T47D (cell line): ENCODE measurements at regions not wholly inside any gene's neighbourhood (a gene's known extent, or its start where the extent isn't known, plus 50 kb on each side); places are given as distances from the start of the nearest gene placed in this dataset.

ENCODE experiments used
- DNase-seq, 2 experiments: peaks; one replicate each; pipeline versions ENCODE4 v3.0.0 to v3.0.0-alpha.2; 2011 to 2012; ENCODE audit warnings: low read depth in 1 of 2, low spot score in 1 of 2
- JUND ChIP-seq: IDR thresholded peaks from 2 replicates; pipeline ENCODE4 v1.6.1; 2012; ENCODE audit warnings: low read depth
- in situ Hi-C: cut with HindIII; loops from 2 replicates; pipeline ENCODE4 v1.10.0; 2016; ENCODE audit warnings: low sequenced_read_pairs, low pct_unique_long_range_greater_than_20kb

DNA sequence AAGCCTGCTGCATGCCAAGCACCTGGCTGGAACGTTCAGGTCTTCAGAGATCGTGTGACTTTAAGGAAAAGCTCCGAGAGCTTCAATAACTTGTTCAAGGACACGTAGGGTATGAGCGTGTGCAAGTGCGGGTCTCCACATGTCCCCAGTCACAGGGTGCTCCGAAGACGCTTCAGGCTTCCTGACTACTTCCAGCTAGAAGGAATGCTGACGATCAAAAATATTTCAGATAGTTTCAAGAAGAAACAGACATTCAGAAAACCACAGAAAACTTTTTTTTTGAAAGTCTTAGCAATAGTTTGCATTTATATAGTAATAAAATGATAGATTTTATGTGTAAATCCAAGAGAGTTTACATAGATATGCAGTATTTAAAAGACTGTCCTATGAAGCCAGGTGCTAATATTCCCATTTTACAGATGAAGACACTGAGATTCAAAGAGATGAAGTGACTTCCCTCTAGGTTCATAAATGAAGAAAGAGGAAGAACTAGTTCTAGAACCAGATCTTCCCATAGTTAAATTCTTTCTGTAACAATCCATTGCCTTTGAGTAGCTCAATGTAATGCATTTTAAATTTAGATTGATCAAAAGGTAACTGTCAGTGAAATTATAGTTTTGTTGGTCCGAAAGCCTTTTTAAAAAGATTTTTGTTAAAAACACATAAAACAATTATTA, 247.6 kb downstream of the MYLK4 start:
- no peak for TF ChIP-seq JUND
- no peak for DNase-seq
- in situ Hi-C loops = no loop called here

GRCh38 chr6:2502096-2502997, 248.4 kb downstream of the MYLK4 start:
- in situ Hi-C loops = no loop called here
- TF ChIP-seq JUND = no peak
- peak in 1 of 2 experiments; percentile 20 for DNase-seq

GRCh38 chr6:2497922-2498623, 252.6 kb downstream of the MYLK4 start:
- TF ChIP-seq JUND = no peak
- DNase-seq = no peak
- in situ Hi-C loops = no loop called here

- in situ Hi-C loops = no loop called here
- no peak for TF ChIP-seq JUND
- no peak for DNase-seq
Measured at GRCh38 chr6:2496291-2496690, 250.9 kb upstream of the GMDS start.

DNA sequence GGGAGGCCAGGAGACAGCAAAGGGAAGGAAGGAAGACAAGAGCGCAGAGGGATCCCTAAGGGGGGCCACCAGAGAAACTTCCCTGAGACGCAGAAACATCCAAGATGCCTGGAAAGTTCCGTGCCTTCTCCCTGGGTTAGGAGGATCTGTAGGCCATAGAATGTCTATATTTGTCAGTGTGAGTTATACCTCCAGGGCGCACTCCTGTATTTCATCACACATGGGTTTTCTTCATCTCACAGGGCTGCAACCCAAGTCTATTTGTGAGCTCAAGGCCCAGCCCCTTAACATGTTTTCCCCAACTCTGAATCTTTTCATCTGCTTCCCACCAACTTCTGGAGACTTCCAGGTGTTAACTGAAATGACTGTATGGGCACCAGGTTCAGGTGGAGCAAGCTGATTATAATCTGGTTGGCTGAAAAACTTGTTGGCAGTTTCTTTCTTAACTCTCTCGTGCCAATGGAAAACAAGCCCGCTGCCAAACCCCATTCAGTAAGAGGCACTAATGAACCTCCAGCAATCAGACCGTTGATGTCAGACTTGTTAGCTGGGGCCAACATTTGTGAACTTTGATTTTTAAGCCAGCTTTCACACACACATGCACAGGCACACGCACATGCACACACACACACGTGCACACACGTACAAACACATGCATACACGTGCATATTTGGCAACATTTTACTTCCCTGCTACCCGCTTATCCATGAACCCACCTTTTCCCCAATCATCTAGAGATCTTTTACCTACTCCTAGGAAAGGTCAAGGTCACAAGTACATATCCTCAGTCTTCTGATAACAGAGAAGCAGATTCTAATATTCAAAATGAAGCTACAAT, 247.5 kb upstream of the GMDS start:
- no peak for TF ChIP-seq JUND
- no peak for DNase-seq
- in situ Hi-C loops = no loop called here

GRCh38 chr6:2491137-2491536, 245.7 kb upstream of the GMDS start:
- TF ChIP-seq JUND = no peak
- DNase-seq = no peak
- in situ Hi-C loops = no loop called here

DNA sequence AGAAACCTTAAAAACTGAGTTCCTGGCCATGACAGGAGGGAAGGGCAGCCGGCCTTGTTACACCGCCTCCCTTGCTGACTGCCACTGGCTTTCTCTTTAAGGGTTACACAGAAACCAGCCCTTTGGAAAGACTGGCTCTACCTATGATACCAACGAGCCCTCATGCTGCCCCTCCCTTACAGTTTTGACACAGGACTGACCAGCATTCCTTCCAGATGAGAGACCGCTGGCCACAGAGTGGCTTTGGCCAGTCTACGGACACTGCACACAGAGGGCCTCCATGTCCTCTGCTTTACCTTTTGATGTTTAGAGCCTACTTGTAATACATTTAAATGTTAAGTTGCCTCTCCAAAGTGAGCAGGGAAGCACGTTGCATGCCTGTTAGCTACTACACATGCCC, 243.2 kb upstream of the GMDS start:
- in situ Hi-C loops = no loop called here
- TF ChIP-seq JUND = no peak
- DNase-seq = no peak

GRCh38 chr6:2485116-2485515, 239.7 kb upstream of the GMDS start:
- in situ Hi-C loops = no loop called here
- DNase-seq = no peak
- TF ChIP-seq JUND = no peak

- DNase-seq = no peak
- no peak for TF ChIP-seq JUND
- in situ Hi-C loops = no loop called here
Measured at GRCh38 chr6:2482773-2483172, 237.4 kb upstream of the GMDS start.

- DNase-seq = no peak
- TF ChIP-seq JUND = no peak
- in situ Hi-C loops = no loop called here
Measured at GRCh38 chr6:2481307-2481706, 235.9 kb upstream of the GMDS start.

- DNase-seq = no peak
Measured at GRCh38 chr6:2480267-2480966, 235.0 kb upstream of the GMDS start.

DNA sequence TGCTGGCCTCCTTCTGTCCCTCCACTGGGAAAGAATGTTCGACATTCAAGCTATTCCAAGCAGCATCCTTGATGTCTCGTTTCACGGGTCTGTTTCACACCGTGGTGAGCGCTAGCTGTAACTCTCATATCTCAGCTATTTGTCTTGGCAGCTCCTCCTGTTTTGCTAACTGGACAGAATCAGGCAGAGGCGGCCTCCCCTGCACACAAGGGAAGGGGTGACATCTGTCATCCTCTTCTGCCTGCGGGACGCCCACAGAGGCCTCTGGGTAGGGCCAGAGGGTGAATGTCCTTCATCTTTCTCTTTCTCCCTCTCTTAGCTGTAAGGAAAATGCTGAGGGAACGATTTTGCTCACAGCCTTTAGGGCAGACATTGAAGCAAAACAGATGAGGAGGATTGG, 232.8 kb upstream of the GMDS start:
- no peak for DNase-seq
- no peak for TF ChIP-seq JUND
- in situ Hi-C loops = no loop called here

More at GRCh38 chr6:2480267-2480966, 235.0 kb upstream of the GMDS start:
- no peak for TF ChIP-seq JUND
- in situ Hi-C loops = no loop called here
